ENCODE measurements at regions not wholly inside any gene's neighbourhood (a gene's known extent, or its start where the extent isn't known, plus 50 kb on each side); places are given as distances from the start of the nearest gene placed in this dataset.

DNA sequence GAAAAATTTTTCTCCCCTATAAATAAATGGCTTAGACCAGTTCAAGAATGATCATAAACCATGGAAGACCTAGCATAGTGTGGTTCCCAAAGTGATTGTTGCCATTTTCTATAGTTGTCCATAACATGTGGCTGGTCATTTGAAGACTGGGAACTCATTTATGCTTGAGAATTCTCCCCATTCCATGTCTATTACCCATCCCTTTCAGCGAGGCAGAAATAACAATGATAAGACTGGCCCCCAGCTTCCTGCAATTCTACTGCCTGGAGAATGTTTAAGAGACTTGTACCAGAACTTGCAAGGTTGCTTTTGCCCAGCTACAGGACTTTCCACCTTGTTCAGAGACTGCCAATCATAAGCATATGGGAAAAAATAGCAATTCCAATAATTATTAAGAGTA lies 146.5 kb upstream of the CDH11 start:
- Mint-ChIP-seq H3K9me3 (peaks cover 4% of the 10 kb centered on the region), H3K4me1 (peaks cover 25% of the 10 kb centered on the region), H3K27ac (no peak overlapping the region), H3K27me3 (ENCODE audit: low read depth, poor library complexity) (no peaks in the 10 kb centered on the region), H3K36me3 (ENCODE audit: low read depth) (no peaks in the 10 kb centered on the region), H3K4me3 (no peak overlapping the region)
- TF ChIP-seq, protein P1, sequence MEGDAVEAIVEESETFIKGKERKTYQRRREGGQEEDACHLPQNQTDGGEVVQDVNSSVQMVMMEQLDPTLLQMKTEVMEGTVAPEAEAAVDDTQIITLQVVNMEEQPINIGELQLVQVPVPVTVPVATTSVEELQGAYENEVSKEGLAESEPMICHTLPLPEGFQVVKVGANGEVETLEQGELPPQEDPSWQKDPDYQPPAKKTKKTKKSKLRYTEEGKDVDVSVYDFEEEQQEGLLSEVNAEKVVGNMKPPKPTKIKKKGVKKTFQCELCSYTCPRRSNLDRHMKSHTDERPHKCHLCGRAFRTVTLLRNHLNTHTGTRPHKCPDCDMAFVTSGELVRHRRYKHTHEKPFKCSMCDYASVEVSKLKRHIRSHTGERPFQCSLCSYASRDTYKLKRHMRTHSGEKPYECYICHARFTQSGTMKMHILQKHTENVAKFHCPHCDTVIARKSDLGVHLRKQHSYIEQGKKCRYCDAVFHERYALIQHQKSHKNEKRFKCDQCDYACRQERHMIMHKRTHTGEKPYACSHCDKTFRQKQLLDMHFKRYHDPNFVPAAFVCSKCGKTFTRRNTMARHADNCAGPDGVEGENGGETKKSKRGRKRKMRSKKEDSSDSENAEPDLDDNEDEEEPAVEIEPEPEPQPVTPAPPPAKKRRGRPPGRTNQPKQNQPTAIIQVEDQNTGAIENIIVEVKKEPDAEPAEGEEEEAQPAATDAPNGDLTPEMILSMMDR (IDR thresholded peaks at IDR 0.05) = no peak
- DNase-seq = no peak

DNA sequence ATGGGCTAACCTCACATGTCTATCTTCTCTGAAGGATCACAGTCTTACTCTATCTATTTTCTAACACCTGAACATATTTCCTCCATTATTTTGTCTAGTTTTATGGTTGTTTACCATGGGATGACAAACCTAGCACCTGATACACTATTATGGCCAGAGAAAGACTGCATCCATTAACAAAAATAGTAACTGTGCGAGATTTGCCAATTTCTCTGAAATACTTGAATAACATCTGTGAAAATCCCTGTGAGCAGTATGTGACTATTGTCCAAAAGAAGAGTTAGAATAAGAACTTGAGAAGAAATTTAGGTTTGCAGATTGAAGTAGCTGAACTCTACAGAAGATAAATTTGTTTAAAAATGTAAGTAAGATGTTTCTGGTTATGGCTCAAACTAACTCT lies 142.0 kb upstream of the CDH11 start:
- Mint-ChIP-seq H3K4me3 (no peak overlapping the region), H3K36me3 (ENCODE audit: low read depth) (peaks cover 10% of the 10 kb centered on the region), H3K27me3 (ENCODE audit: low read depth, poor library complexity) (no peaks in the 10 kb centered on the region), H3K4me1 (peaks cover 4% of the 10 kb centered on the region), H3K9me3 (peaks cover 18% of the 10 kb centered on the region), H3K27ac (no peak overlapping the region)
- DNase-seq = no peak
- TF ChIP-seq, protein P1 (IDR thresholded peaks at IDR 0.05) = no peak

DNA sequence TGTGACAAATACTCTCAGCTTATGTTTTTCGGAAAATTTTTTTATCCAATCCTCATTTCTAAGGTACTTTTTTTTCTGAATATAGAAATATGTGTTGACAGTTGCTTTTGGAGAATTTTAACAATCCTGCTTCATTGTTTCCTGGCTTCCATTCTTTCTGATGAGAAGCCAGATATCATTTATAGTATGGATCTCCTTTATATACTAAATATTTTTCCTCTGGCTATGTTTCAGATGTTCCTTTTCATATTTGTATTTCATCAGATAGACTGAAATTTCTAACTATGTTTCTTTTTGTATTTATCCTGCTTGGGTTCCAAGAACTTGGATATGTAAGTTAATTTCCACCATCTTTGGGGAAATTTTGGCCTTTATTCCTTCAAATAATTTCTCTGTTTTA lies 138.9 kb upstream of the CDH11 start:
- DNase-seq = no peak
- H3K27me3 Mint-ChIP-seq (ENCODE audit: low read depth, poor library complexity) = no peaks in the 10 kb centered on the region
- H3K4me1 Mint-ChIP-seq = no peaks in the 10 kb centered on the region
- TF ChIP-seq, protein P1 (IDR thresholded peaks at IDR 0.05) = no peak
- H3K36me3 Mint-ChIP-seq (ENCODE audit: low read depth) = peaks cover 10% of the 10 kb centered on the region
- no peak overlapping the region for H3K27ac Mint-ChIP-seq
- H3K4me3 Mint-ChIP-seq = no peak overlapping the region
- peaks cover 18% of the 10 kb centered on the region for H3K9me3 Mint-ChIP-seq

DNA sequence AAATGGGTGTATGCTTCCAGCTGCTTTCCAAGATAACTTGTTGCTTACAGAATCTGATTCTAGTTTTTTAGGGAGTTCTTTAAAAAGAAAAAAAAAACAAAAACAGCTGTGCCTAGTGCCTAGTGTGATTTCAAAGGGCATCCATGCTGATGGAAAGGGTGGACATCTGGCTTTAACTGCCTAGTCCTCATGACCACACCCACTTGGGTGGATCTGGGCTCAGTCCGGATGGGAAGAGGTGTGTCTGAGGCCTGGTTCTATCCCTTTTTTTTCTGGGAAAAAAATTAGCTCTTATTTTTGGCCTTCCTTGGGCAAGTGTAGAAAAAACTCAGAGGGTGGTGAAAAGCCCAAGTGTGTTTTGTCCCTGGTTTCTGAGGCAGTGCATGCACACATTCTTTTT lies 132.3 kb upstream of the CDH11 start:
- Mint-ChIP-seq H3K9me3 (no peaks in the 10 kb centered on the region), H3K4me3 (no peak overlapping the region), H3K27ac (no peak overlapping the region), H3K4me1 (peaks cover 11% of the 10 kb centered on the region), H3K27me3 (ENCODE audit: low read depth, poor library complexity) (peaks cover 4% of the 10 kb centered on the region), H3K36me3 (ENCODE audit: low read depth) (no peaks in the 10 kb centered on the region)
- TF ChIP-seq, protein P1 (IDR thresholded peaks at IDR 0.05) = no peak
- no peak for DNase-seq

DNA sequence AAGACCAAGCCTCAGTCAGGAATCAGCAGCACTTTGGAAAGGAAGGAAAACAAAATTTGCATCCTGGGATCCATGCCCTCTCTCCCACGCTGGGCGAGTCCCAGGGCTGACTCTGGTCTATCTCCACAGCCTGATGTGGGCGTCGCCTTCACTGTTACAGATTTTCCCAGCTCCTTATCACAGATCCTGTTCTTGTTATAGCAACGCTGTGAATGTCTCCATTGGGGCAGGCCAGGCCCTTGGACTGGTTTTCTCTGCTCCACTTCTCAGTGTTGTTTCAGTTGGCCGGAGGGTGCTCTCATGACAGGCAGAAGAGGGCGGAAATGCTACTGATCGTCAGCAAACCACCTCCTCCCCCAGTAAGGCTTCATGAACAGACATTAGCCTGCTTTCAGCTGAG lies 127.9 kb upstream of the CDH11 start:
- H3K4me3 Mint-ChIP-seq = no peak overlapping the region

DNA sequence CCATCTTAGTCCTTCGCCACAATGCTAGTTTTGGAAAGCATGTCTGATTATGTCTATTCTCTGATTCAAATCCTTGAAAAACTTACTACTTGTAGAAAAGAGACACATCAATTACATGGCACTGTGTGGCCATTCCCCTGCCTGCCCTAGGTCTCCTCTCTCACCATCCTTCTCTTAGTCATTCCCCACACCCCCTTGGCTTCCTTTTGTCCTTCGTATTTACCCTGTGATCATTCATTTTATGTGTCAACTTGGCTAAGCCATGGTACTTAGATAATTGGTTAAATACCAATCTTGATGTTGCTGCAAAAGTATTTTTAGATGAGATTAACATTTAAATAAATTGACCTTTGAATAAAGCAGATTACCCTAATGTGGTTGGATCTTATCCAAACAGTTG lies 122.9 kb upstream of the CDH11 start:
- H3K9me3 Mint-ChIP-seq = peaks cover 10% of the 10 kb centered on the region
- peaks cover 7% of the 10 kb centered on the region for H3K36me3 Mint-ChIP-seq (ENCODE audit: low read depth)
- no peak for DNase-seq
- TF ChIP-seq, protein P1 (IDR thresholded peaks at IDR 0.05) = no peak
- H3K4me3 Mint-ChIP-seq = no peak overlapping the region
- H3K4me1 Mint-ChIP-seq = peaks cover 25% of the 10 kb centered on the region
- no peaks in the 10 kb centered on the region for H3K27me3 Mint-ChIP-seq (ENCODE audit: low read depth, poor library complexity)
- H3K27ac Mint-ChIP-seq = no peak overlapping the region

More for the DNA sequence above, 127.9 kb upstream of the CDH11 start:
- Mint-ChIP-seq H3K4me1 (peaks cover 14% of the 10 kb centered on the region), H3K27ac (peak overlapping the region; percentile 95), H3K36me3 (ENCODE audit: low read depth) (peaks cover 4% of the 10 kb centered on the region), H3K27me3 (ENCODE audit: low read depth, poor library complexity) (peaks cover 4% of the 10 kb centered on the region), H3K9me3 (peaks cover 7% of the 10 kb centered on the region)
- peak; percentile 2 for DNase-seq
- TF ChIP-seq, protein P1 (IDR thresholded peaks at IDR 0.05) = no peak
